SU-DHL-6 (cell line): ENCODE measurements at regions not wholly inside any gene's neighbourhood (a gene's known extent, or its start where the extent isn't known, plus 50 kb on each side); places are given as distances from the start of the nearest gene placed in this dataset.

ENCODE experiments used
- CTCF ChIP-seq: fragments of 200-600 bp; sonication (generic); IDR thresholded peaks from one replicate; pipeline ENCODE4 v1.5.1; 2017; ENCODE audit warnings: antibody characterized with exemption, mild to moderate bottlenecking, low read length, moderate library complexity; ENCODE audit not compliant: insufficient read depth, poor library complexity, severe bottlenecking
- EZH2phosphoT487 ChIP-seq: fragments of 200-600 bp; sonication (generic), shearing (Covaris generic); conservative IDR thresholded peaks from 2 replicates; pipeline ENCODE4 v1.6.1; 2018; ENCODE audit warnings: mild to moderate bottlenecking, antibody characterized with exemption, low read length, moderate library complexity, mixed read lengths

- TF ChIP-seq CTCF (no peak), EZH2phosphoT487 (no peak)
These were observed 380.8 kb downstream of the TMEM232 start for GRCh38 chr5:110345623-110346022.
